ENCODE measurements at regions not wholly inside any gene's neighbourhood (a gene's known extent, or its start where the extent isn't known, plus 50 kb on each side); places are given as distances from the start of the nearest gene placed in this dataset.

- H3K4me3 ChIP-seq (replicated peaks; ENCODE audit: low read depth, low read length), result no peak overlapping the region
- no peak for DNase-seq (ENCODE audit: low read depth)
- TF ChIP-seq CTCF (IDR thresholded peaks at IDR 0.05; ENCODE audit: low read length, missing control alignments), result no peak
Observed at GRCh38 chr5:33033516-33033915, 322.4 kb downstream of the NPR3 start.

DNA sequence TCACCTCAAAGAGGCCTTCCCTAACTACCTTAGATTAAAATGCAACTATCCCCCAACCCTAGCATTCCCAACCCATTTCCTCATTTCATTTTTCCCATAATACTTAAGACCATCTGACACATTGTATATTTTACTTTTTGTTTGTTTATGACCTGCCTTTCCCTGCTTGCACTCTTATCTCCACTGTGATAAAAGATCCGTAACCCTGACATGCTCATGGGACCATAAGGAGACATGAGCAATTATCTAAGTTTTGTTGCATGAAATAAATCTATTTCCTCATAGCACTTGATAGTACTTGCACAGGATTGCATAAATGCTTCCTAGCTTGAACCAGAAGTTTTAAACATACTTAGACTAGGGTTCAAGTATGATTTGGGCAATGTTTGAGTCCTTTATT lies 323.7 kb downstream of the NPR3 start:
- no peak overlapping the region for H3K4me3 ChIP-seq (replicated peaks; ENCODE audit: low read depth, low read length)
- TF ChIP-seq CTCF (IDR thresholded peaks at IDR 0.05; ENCODE audit: low read length, missing control alignments), result no peak
- DNase-seq (ENCODE audit: low read depth), result no peak

GRCh38 chr5:33035851-33036527 lies 324.9 kb downstream of the NPR3 start:
- TF ChIP-seq CTCF (IDR thresholded peaks at IDR 0.05; ENCODE audit: low read length, missing control alignments), result no peak
- H3K4me3 ChIP-seq (replicated peaks; ENCODE audit: low read depth, low read length), result no peak overlapping the region
- no peak for DNase-seq (ENCODE audit: low read depth)

GRCh38 chr5:33037076-33037475 lies 326.0 kb downstream of the NPR3 start:
- no peak for DNase-seq (ENCODE audit: low read depth)
- TF ChIP-seq CTCF (IDR thresholded peaks at IDR 0.05; ENCODE audit: low read length, missing control alignments), result no peak
- H3K4me3 ChIP-seq (replicated peaks; ENCODE audit: low read depth, low read length), result no peak overlapping the region

DNA sequence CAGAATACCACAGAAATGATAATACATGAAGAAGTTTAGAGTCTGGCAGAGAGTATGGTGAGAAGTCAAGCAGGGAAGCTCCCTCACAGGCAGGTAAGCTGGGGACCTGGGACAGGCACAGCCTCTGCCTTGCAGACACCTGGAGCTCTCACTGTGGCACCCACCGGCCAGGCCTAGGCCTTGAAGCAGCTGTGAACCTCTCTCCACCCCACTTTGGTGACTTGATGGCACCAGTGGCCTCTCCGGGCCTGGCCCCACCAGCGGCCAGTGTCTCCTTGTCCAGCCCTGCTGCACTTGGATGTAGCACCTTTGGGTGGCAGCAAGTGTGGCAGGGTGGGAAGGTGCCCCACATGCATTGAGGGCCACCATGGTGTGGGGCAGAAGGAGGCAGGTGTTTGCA lies 330.5 kb downstream of the NPR3 start:
- no peak overlapping the region for H3K4me3 ChIP-seq (replicated peaks; ENCODE audit: low read depth, low read length)
- no peak for DNase-seq (ENCODE audit: low read depth)
- no peak for TF ChIP-seq CTCF (IDR thresholded peaks at IDR 0.05; ENCODE audit: low read length, missing control alignments)

- no peak for DNase-seq (ENCODE audit: low read depth)
- H3K4me3 ChIP-seq (replicated peaks; ENCODE audit: low read depth, low read length), result no peak overlapping the region
- no peak for TF ChIP-seq CTCF (IDR thresholded peaks at IDR 0.05; ENCODE audit: low read length, missing control alignments)
Observed at GRCh38 chr5:33043343-33043997, 332.3 kb downstream of the NPR3 start.

DNA sequence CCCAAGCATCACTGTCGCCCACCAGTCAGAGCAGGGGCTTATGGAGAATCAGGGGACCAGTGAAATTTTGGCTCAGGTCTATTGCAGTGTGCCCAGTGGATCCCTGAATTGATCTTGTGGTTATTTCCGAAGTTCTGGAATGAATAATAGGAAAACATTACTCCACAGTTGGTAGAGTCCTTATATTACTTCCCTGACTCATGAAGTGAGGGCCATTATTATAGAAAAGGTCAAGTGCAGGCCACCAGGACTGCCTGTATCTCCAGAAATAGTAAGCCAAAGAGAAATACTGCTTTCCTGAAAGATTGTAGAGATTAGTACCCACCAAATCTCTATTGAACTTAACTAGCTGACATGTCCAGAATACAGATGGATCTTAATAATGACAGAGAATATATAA lies 335.0 kb downstream of the NPR3 start:
- H3K4me3 ChIP-seq (replicated peaks; ENCODE audit: low read depth, low read length), result no peak overlapping the region
- no peak for TF ChIP-seq CTCF (IDR thresholded peaks at IDR 0.05; ENCODE audit: low read length, missing control alignments)
- DNase-seq (ENCODE audit: low read depth), result no peak
